COLO668 (cell line): ENCODE measurements at regions not wholly inside any gene's neighbourhood (a gene's known extent, or its start where the extent isn't known, plus 50 kb on each side); places are given as distances from the start of the nearest gene placed in this dataset.

ENCODE experiments used
- DNase-seq: peaks from one replicate; lab custom pipeline; 2025; ENCODE audit not compliant: unreplicated experiment; lab: John Stamatoyannopoulos, UW

DNA sequence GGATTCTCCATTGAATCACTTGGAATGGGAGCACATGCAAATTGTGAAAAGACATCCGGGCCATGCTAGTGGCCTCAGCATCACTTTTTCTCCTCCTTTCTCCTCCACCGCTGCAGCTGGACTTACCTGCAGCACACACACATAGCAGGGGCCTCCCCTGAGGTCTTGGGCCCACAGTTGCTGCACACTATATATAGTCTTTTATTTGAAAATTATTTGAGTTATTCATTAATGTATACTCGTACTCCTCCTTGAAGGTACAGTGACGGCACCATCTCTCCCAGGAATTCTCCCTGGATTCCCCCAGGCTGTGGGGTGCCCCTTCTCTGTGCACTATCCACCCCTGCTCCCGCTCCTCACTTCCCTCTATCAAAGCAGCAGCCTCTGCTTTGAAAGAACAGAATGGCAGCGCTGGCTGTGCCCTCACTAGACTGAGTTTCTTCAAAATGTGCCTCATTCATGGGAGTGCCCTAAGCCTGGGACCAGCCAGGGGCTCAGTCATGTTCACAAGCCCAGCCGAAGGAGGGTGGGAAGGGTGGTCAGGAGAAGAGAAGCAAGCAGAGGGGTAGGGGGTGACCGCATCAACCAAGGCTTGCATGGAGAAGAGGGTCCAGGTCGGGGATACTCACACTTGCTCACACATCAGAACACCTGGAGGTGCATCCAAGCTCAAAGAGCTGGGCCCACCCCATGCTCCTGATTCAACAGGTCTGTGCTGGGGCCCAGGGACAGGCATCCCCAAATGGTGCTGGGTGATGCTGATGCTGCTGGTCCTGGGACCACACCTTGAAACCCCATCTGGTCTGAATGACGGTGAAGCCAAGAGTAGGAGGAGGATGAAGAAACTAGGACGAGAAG lies 156.2 kb upstream of the ZMIZ1 start:
- DNase-seq, result no peak

DNA sequence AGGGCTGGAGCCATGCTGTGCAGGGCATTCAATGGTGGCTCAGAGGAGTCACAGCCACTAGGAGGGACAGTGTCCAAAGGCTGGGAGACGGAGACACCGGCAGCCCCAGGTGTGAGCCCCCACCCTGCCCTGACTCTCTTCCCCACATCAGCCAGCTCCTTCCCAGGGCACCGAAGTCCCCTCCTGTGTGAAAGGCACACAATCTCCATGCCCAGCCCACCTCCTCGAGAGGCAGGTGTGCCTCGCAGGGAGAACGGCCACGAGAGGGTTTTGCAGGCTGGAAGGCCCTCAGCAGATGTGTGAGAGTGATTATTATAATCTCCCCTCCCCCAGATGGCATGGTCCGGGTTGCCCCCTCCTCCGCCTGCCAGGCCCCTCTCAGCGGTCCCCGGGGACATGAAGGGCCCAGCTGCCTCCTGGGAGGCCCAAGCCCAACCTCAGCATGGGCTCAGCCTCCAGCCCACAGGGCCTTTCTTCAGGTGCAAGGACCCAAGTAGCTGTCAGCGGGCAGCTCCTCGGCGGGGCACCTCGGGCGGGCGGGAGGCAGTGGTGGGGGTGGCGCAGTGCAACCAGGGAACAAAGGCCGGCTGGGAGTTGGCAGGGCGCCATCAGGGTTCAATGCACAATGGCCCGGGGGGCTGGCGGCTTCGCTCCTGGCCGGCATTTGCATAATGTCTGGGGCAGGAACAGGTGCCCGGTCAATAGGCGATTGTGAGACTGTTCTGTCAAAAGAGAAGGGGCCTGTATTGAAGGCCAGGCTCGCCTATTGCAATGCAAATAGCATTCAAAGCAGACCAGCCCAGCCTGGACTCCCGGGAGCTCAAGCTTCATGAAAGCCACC lies 155.3 kb upstream of the ZMIZ1 start:
- peak; percentile 95 for DNase-seq

DNA sequence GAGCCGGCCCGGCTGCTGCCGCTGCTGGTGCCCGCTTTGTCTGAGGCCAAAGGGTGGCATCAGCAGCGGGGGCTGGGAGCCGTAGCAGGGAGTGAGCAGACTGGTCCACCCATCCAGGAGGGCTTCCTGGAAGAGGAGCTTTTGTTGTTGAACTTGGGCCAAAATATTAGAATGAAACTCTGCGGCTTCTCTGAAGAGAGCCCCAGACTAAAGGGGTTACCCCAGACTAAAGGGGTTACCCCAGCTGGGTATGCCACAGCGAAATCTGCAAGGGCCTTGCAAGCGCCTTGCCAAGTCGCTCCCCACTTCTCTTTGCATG lies 154.7 kb upstream of the ZMIZ1 start:
- no peak for DNase-seq

DNA sequence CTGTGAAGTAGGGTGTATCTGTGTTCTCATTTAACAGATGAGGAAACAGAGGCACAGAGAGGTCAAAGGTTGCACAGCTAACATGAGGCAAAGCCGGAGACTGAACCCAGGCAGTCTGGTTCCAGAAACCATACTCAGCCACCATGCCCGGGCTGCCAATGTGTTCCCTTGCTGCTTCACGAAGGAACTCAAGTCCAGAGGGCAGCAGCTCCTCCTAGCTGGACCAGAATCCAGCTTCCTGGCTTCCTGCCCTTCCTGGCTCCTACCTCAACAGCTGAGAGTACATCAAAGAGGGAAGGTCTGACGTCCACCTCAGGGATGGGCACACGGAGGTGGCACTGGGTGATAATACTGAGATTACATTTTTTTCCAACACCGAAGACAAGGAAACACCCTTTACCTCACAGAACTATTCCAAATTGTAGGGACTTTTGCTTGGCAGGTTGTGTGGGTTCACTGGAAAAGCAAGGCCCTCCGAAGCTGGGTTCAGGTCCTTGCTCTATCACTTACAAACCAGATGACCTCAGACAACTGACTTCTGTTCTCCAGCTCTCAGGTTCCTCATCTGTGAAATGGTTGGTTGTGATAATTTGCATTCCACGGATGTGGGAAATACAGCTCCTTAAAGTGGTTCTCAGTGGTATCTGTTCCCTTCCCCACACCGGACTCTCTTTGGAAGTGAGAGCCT lies 154.1 kb upstream of the ZMIZ1 start:
- DNase-seq, result no peak

DNA sequence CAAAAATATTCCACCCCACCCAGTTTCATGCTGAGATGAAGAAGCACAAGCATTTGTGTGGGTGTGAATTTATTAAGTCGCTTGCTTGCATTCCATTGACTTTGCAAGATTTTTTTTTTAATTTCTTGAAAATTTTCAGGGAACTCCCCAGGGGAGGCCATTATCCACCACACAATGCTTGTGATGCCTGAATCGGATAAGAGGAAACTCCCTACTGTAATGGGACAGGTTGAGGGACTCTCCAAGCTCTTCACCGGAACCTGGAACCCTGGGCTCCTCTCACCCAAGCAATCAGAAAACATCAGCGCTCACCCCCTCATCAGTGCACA lies 153.6 kb upstream of the ZMIZ1 start:
- DNase-seq, result no peak

DNA sequence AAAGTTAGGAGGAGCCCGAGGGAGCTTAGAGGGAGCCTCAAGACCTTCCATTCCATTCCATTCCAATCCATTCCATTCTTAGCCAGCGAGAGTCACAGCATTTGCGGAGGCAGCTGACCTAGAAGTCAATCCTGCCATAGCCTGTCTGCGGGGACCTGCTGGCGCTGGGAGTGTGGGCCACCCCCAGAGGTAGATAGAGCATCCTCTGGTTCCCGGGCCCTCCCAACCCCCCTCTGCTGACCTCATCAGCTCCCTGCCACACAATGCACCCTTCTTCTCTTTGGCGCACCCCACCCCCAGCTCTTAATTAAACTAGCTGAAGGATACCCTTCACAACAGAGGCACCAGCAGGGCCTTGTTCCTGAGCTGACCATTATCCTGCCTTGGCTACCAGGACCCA lies 152.5 kb upstream of the ZMIZ1 start:
- DNase-seq, result no peak

DNA sequence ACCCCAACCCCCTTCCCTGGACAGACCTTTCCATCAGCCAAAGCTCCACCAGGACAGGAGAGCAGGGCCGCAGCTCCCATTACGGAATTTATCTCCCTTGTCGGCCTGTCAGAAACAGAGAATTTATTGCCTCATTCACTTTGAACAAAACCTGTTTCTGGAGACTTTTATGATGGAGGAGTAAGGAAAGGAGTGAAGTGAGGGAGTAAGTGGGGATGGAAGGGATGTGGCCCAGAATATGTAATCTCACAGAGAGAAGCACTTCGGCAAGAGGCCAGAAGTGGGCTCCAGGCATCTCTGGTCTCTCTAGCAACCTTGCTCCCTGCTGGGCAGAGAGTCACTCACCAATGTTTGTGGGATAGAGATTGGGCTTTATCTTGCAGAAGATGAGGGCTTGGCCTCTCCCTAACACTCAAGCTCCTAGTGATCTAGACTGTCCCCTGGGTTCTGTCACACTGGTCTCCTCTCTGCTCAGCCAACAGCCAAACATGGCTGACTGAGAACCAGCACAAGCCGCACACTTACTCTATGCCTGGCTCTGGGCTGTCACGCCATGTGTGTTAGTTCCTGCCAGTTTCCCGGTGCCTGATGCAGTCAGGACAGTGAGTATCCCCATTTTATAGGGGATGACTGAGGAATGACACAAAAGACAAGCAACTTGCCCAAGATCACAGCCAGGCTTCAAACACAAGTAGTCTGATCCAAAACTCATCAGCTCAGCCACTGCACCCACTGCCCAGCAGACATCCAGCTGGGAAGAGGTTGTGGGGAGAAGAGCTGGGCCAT lies 149.4 kb upstream of the ZMIZ1 start:
- no peak for DNase-seq

DNA sequence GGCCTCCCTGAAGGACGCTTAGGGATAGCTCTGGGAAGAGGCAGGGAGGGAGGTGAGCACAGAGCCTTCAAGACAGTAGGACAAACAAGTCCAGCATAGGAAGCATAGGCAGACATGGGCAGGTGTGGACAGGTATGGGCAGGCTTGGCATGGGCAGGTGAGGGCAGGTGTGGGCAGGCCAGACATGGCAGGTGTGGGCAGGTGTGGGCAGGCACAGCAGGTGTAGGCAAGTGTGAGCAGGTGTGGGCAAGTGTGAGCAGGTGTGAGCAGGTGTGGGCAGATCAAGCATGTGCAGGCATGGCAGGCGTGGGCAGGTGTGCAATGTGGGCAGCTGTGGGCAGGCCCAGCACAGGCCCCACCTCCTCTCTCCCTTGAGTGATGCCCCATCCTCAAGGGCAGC lies 148.8 kb upstream of the ZMIZ1 start:
- peak; percentile 56 for DNase-seq

DNA sequence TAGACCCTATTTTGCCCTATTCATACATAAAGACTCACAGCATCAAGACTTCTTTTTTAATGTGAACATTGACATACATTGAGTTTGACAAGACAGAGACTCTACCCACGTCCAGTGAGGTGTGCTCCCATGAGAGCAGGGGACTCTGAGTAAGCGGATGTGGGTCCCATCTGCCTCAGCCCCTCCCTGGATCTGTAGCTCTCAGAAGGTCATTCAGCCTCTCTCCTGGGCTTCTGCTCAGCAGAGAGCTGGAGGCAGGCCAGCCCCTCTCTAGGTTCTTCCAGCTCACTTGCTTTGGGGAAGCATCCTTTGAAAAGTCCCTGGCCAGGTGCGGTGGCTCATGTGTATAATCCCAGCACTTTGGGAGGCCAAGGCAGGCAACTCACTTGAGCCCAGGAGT lies 146.9 kb upstream of the ZMIZ1 start:
- no peak for DNase-seq

DNA sequence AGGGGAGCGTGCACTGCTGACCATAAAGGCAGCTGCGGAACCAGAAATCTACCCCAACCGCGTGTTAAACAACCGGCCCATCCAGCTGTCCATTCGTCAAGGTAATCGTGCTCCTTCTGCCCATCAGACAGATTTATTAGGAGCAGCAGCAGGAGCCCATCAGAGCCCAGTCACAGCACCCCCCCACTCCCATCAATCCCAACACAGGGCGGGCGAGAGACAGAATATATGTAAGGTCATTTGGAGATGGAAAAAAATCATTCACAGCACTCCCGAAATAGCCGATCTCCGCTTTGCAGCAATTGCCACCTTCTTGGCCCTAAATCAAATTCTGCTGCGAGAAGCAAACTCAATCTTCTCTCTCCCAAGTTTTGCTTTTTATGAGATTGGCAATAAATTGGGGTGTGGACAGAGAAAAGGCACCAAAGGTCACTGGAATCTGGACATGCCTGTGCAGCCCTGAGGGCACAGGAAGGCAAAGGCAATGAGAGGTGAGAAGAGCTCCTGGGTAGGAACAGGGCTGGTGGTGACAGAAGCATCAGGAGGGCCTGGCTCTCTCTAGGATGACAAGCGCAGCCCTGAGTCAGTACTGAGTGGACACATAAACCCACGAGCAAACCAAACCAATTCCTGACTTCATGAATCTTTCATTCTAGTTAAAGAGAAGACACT lies 145.0 kb upstream of the ZMIZ1 start:
- DNase-seq, result no peak

DNA sequence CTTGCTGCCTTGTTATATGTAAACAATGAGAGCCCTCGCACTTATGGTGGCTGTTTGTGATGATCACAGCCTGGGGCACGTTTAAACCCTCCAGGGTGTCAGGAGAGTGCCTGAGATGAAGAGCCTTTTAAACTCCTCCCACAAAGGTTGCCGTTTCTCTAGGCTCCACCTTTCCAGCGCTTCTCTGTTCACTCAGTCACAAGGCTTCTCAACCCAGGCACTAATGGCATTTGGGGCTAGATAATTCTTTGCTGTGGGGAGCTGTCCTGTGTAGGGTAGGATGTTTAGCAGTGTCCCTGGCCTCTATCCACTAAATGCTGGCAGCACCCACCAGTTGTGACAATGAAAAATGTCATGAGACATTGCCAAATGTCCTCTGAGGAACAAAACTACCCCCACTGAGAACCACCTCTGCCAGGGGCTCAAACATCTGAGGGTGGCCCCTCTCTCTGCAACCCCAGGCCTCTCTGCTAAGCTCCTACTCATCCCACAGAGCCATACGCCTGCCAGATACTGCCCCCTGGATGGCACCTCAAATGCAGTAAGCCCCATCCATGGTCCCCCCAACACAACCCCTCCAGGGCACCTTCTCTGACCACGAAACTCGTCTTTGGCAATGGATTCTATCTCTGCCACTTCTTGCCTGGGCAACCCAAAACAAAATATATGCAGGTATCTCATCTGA lies 144.3 kb upstream of the ZMIZ1 start:
- peak; percentile 9 for DNase-seq

DNA sequence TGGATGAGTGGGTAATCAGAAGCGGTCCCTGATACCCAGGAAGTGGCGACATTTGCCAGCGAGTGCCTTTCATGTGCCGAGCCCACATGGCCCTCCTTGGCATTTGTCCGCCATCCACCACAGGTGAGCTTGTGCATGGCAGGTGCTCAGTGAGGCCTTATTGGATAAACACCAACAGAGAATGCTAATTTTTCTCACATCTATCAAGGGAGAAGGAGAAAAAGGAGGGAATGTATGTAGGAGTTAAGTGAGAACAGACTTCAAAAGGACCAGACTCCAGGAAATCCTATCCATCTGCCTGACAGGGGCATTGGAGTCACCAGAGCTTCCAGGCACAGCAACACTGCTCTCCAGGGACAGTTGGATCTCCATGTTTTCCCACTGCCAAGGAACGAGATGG lies 143.5 kb upstream of the ZMIZ1 start:
- DNase-seq, result no peak

DNA sequence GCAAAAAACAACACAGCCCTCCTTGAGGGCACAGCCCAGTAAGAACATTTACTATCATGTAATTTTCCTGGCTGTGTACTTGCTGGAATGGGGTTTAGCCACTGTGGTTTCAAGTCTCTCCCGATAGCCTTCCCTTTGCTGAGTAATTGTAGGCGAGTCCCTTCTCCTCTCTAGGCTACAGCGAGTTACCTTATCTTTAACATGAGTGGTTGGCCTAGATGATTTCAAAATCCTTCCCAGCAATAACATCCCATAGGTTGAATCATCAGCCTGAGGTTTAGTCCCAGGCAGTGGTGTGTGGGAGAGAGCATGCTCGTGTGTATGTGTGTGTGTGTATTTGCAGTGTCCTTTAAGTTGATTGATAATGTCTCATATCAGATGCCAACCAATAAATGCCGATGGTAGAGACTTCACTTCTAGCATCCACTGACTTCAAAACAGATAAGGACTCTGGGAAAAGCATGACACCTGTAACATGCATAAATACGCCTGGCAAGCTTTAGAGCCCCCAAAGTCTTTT lies 142.9 kb upstream of the ZMIZ1 start:
- DNase-seq, result no peak

DNA sequence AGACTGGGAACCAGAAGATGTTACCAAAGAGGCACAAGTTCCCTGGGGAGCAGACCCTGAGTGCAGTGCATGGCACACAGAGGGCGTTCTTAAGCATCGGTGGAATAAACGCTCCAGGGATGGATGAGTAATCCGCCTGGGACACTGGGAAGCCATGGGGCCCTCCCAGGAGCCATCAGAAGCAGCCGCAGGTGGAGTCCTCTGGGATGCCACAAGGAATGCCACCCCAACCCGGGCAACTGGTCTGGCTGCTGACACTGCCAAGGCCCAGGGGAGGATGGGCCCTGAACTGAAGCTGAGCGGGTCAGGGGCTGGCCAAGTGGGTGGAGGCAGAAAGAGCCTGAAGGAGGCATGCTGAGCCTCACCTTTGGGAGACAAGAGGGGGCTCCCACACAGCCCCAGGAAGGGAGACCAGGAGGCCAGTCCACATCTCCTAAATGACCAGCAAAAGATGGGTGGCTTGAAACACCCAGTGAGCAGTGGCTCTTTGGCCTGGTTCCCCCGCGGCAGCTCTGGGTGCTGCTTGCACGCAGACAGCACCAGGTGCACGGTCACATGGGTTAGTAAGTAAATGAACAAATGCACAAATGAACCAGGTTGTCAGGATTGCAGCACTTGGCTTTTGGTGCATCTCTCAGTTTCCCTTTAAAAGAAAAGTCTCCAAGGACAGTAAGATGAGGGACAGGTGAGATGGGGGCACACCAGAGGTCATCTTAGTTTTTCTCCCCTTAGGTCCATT lies 141.3 kb upstream of the ZMIZ1 start:
- peak; percentile 29 for DNase-seq

DNA sequence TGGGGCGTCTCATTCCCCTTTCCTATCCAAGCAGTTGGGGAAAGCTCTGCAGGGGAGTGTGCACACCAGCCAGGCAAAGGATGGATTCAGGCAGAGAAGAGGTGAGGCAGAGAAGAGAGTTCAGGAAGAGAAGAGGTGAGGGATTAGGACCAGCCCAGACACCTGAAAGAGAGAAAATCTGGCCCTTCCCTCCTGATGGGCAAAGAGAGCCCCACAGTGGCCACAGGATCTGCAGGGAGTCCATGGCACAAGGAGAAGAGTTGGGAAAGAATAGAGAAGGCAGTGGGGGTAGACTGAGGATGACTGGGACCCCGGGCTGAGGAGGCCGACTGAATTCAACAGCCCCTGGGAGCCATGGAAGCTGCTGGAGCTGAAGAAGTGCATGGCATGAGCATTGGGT lies 140.4 kb upstream of the ZMIZ1 start:
- no peak for DNase-seq

DNA sequence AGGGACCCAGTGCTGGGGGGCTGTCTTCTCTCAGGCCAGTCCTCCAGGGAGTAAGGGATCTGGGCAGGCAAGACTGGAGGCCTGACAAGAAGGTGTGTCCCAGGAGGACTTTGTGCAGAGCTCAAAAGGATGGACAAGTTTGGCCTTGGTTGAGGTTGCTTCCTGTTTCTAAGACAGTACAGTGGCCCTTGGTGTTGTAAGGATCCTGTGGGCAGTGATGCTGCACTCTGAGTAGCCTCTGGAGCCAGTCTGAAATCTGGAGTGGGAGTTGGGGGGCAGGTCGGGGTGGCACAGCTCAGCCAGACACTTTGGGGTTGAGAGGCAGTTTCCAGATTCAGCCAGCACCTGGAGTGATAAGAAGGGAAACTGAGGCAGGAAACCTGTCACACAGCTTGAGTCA lies 139.2 kb upstream of the ZMIZ1 start:
- DNase-seq, result no peak

DNA sequence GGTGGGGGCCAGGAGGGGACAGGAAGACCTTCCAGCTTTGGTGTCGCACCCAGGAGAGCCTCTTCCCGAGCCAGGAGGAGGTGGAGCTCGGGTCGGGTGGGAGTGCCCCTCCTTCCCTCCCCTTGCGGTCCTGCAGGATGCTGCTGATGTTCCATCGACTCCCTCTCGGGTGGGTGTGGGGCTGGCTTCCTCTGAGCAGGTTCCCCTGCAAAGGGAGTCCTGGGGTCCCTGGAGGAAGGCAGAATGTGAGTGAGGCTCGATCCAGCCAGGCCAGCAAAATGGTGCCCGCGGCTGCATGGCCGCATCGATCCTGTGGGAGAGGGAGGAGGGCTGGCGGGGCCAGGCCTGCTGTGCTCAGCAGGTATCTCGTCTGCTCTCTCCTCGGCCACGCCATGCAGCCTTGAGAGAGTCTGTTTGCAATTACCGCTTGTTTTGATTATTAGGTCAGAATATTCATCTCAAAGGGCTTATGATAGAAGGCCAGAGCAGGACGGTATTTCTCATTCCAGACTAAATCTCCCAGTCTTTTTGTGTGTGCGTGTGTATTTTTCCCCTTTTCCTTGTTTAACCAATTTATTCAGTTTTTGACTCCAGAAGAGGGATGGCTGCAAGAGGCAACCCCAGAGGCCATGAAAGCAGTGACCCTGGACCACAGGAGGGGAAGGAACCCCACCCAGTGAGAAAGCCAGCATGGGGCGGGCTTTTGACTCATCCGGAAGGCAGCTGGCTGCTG lies 137.3 kb upstream of the ZMIZ1 start:
- DNase-seq, result no peak

DNA sequence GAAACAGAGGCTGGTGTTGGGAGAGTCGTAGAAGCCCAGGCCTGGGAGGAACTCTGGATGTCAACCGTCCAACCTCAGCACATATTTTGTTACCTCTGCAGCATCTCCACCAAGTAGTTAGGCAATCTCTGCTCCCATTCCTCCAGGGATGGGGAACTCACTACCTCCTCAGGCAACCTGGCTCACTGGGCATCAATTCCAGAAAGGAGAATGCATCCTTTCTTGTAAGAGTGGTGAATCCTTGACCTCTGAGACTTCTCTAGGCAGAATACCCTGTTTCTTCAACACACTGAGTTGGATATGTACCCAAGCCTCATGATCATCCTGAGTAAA lies 136.7 kb upstream of the ZMIZ1 start:
- DNase-seq, result no peak

DNA sequence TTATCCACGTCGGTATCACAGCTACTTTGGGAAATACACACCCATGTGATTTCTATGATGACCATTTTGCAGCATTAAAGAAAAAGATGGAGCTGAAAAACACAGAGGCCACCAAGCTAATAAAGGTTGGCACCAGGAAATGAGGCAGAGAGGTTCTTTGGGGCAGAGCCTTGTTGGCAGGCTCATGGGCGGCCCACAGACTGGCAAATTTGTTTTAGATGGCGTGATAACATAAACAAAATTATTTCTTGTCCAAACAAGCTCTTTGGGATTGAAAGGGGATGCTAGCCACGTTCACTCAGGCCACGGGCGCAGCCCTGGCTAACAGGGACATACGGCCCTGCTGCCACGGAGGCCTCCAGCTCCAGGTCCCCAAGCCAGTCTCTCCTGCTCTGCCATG lies 135.9 kb upstream of the ZMIZ1 start:
- no peak for DNase-seq
